H9 (cell line): ENCODE measurements at regions not wholly inside any gene's neighbourhood (a gene's known extent, or its start where the extent isn't known, plus 50 kb on each side); places are given as distances from the start of the nearest gene placed in this dataset.

Source experiments
- DNase-seq: peaks from one replicate; pipeline ENCODE4 v3.0.0-alpha.2; 2017
- H2AFZ ChIP-seq: one replicate; pipeline ENCODE4 v1.6.1; 2013; ENCODE audit warnings: mild to moderate bottlenecking, low read length, control low read depth, moderate library complexity
- H2AK5ac ChIP-seq: 2 replicates; pipeline ENCODE4 v1.6.1; 2013; ENCODE audit warnings: low read length, control low read depth, mixed read lengths; ENCODE audit not compliant: insufficient read length
- H2BK120ac ChIP-seq: one replicate; pipeline ENCODE4 v1.6.1; 2013; ENCODE audit warnings: low read depth, mild to moderate bottlenecking, low read length, control low read depth, inconsistent platforms; ENCODE audit not compliant: poor library complexity, severe bottlenecking
- H2BK12ac ChIP-seq: 2 replicates; pipeline ENCODE4 v1.6.1; 2013; ENCODE audit warnings: low read length, control low read depth, mixed read lengths, low read depth; ENCODE audit not compliant: insufficient read length
- H2BK15ac ChIP-seq: 2 replicates; pipeline ENCODE4 v1.6.1; 2013; ENCODE audit warnings: low read depth, low read length, control low read depth
- H2BK20ac ChIP-seq: one replicate; pipeline ENCODE4 v1.6.1; 2013; ENCODE audit warnings: low read depth, mild to moderate bottlenecking, low read length, control low read depth, inconsistent platforms; ENCODE audit not compliant: poor library complexity, severe bottlenecking
- H2BK5ac ChIP-seq: 2 replicates; pipeline ENCODE4 v1.6.1; 2013; ENCODE audit warnings: low read length, control low read depth, mixed read lengths; ENCODE audit not compliant: insufficient read length
- H3K14ac ChIP-seq: 2 replicates; pipeline ENCODE4 v1.6.1; 2013; ENCODE audit warnings: low read length, control low read depth; ENCODE audit not compliant: insufficient read depth
- H3K18ac ChIP-seq: 2 replicates; pipeline ENCODE4 v1.6.1; 2013; ENCODE audit warnings: low read depth, mild to moderate bottlenecking, mixed read lengths, low read length, control low read depth; ENCODE audit not compliant: insufficient read length
- H3K23ac ChIP-seq: 2 replicates; pipeline ENCODE4 v1.6.1; 2013; ENCODE audit warnings: low read length, control low read depth, mixed read lengths, low read depth; ENCODE audit not compliant: insufficient read length
- H3K23me2 ChIP-seq: 2 replicates; pipeline ENCODE4 v1.6.1; 2013; ENCODE audit warnings: low read depth, mild to moderate bottlenecking, mixed read lengths, low read length, control low read depth; ENCODE audit not compliant: insufficient read length, poor library complexity, severe bottlenecking
- H3K27ac ChIP-seq: 2 replicates; pipeline ENCODE4 v1.5.1; 2013; ENCODE audit warnings: low read length, control low read depth, mixed read lengths, low read depth; ENCODE audit not compliant: insufficient read length
- H3K27me3 ChIP-seq: 2 replicates; pipeline ENCODE4 v1.6.1; 2013; ENCODE audit warnings: low read length, control low read depth, inconsistent platforms; ENCODE audit not compliant: insufficient read depth
- H3K4ac ChIP-seq: 2 replicates; pipeline ENCODE4 v1.6.1; 2013; ENCODE audit warnings: low read depth, mild to moderate bottlenecking, control low read depth, inconsistent platforms, low read length, moderate library complexity
- H3K4me1 ChIP-seq: 2 replicates; pipeline ENCODE4 v1.6.1; 2013; ENCODE audit warnings: low read length, control low read depth, inconsistent platforms; ENCODE audit not compliant: insufficient read depth
- H3K4me2 ChIP-seq: 2 replicates; pipeline ENCODE4 v1.6.1; 2013; ENCODE audit warnings: low read length, control low read depth, mixed read lengths; ENCODE audit not compliant: insufficient read length, insufficient read depth
- H3K56ac ChIP-seq: 2 replicates; pipeline ENCODE4 v1.6.1; 2013; ENCODE audit warnings: low read depth, mild to moderate bottlenecking, mixed read lengths, low read length, control low read depth; ENCODE audit not compliant: insufficient read length
- H3K79me1 ChIP-seq: 2 replicates; pipeline ENCODE4 v1.6.1; 2013; ENCODE audit warnings: low read depth, mild to moderate bottlenecking, moderate library complexity, low read length, control low read depth, inconsistent platforms; ENCODE audit not compliant: insufficient read depth, poor library complexity, severe bottlenecking
- H3K79me2 ChIP-seq: 2 replicates; pipeline ENCODE4 v1.6.1; 2013; ENCODE audit warnings: low read length, control low read depth, inconsistent platforms; ENCODE audit not compliant: insufficient read depth
- H3K9ac ChIP-seq: 2 replicates; pipeline ENCODE4 v1.6.1; 2013; ENCODE audit warnings: low read length, control low read depth, mixed read lengths; ENCODE audit not compliant: insufficient read length; ENCODE audit errors: extremely low read depth
- H3K9me3 ChIP-seq: one replicate; pipeline ENCODE4 v1.6.1; 2013; ENCODE audit warnings: low read depth, low read length, inconsistent platforms; ENCODE audit not compliant: control insufficient read depth
- H3T11ph ChIP-seq: one replicate; pipeline ENCODE4 v1.6.1; 2013; ENCODE audit warnings: mild to moderate bottlenecking, low read length, control low read depth, inconsistent platforms
- H4K20me1 ChIP-seq: one replicate; pipeline ENCODE4 v1.6.1; 2013; ENCODE audit not compliant: control insufficient read depth, insufficient read length, insufficient read depth
- H4K5ac ChIP-seq: 2 replicates; pipeline ENCODE4 v1.6.1; 2013; ENCODE audit warnings: low read depth, mild to moderate bottlenecking, mixed read lengths, low read length, control low read depth; ENCODE audit not compliant: insufficient read length
- H4K8ac ChIP-seq: replicated peaks from 2 replicates; pipeline ENCODE4 v1.6.1; 2013; ENCODE audit warnings: low read length, control low read depth, mixed read lengths, low read depth; ENCODE audit not compliant: insufficient read length
- H4K91ac ChIP-seq: 2 replicates; pipeline ENCODE4 v1.6.1; 2013; ENCODE audit warnings: low read depth, mild to moderate bottlenecking, moderate library complexity, mixed read lengths, low read length, control low read depth; ENCODE audit not compliant: insufficient read length
- H3K27ac Mint-ChIP-seq, 3 experiments: 2 replicates in 2 of 3; 3 replicates in 1 of 3; pipeline ENCODE4 v1.8.0; 2020 to 2021; ENCODE audit warnings: mixed read lengths in 3 of 3, mild to moderate bottlenecking in 1 of 3, moderate library complexity in 1 of 3
- H3K27me3 Mint-ChIP-seq: 2 replicates; pipeline ENCODE4 v1.8.0; 2021; ENCODE audit warnings: low read depth, mild to moderate bottlenecking, moderate library complexity, mixed read lengths
- H3K36me3 Mint-ChIP-seq, 3 experiments: 2 replicates in 2 of 3; 3 replicates in 1 of 3; pipeline ENCODE4 v1.8.0; 2020 to 2021; ENCODE audit warnings: low read depth in 3 of 3, mixed read lengths in 3 of 3; ENCODE audit not compliant: insufficient read depth in 1 of 3
- H3K4me1 Mint-ChIP-seq, 2 experiments: 2 replicates each; pipeline ENCODE4 v1.8.0; 2020; ENCODE audit warnings: mixed read lengths in 2 of 2
- H3K4me3 Mint-ChIP-seq, 2 experiments: 2 replicates in 1 of 2; 3 replicates in 1 of 2; pipeline ENCODE4 v1.8.0; 2020 to 2021; ENCODE audit warnings: mild to moderate bottlenecking in 2 of 2, mixed read lengths in 2 of 2, moderate library complexity in 1 of 2
- H3K9me3 Mint-ChIP-seq, 2 experiments: 2 replicates in 1 of 2; 3 replicates in 1 of 2; pipeline ENCODE4 v1.8.0; 2020; ENCODE audit warnings: mild to moderate bottlenecking in 2 of 2, mixed read lengths in 2 of 2, moderate library complexity in 1 of 2
- CTCF ChIP-seq: fragments of 200-600 bp; sonication (generic); conservative IDR thresholded peaks from 3 replicates; pipeline ENCODE4 v1.8.0; 2021; ENCODE audit warnings: antibody characterized with exemption, mild to moderate bottlenecking
- WGBS: extraction: QIAGEN DNeasy Blood & Tissue Kit; methylation state at CpG from one replicate; pipeline ENCODE4 v1.1.7; 2013; ENCODE audit warnings: missing lambda C conversion rate, low lambda C conversion rate, mixed read lengths; ENCODE audit not compliant: insufficient read length; ENCODE audit errors: extremely low coverage; 5-methylcytosine and 5-hydroxymethylcytosine counted together

- Mint-ChIP-seq H3K9me3 (peaks cover 12 to 16% of the 10 kb centered on the region in 2 experiments; a peak in 4 of 5 replicates), H3K36me3 (peaks cover 3 to 14% (median 6%) of the 10 kb centered on the region in 3 experiments; a peak in 5 of 7 replicates), H3K4me1 (no peaks in the 10 kb centered on the region; a peak in 1 of 4 replicates), H3K27ac (no peak overlapping the region), H3K4me3 (no peak overlapping the region), H3K27me3 (no peaks in the 10 kb centered on the region; the same call in 1 of the 2 replicates)
- WGBS: no CpG with 5 or more reads among the region's 17 CpGs
- Histone ChIP-seq H3K9me3 (no peaks in the 10 kb centered on the region), H3K4me1 (no peaks in the 10 kb centered on the region), H3K79me2 (no peaks in the 10 kb centered on the region), H4K5ac (no peak overlapping the region), H3K27ac (no peak overlapping the region), H3K4me2 (no peak overlapping the region), H2BK15ac (no peak overlapping the region), H3K18ac (no peak overlapping the region), H3K56ac (no peak overlapping the region), H2BK5ac (no peak overlapping the region), H3K9ac (no peak overlapping the region), H3K27me3 (no peaks in the 10 kb centered on the region), H3K79me1 (no peaks in the 10 kb centered on the region), H4K8ac (no peak overlapping the region), H3K4ac (no peak overlapping the region), H4K91ac (no peak overlapping the region), H2BK120ac (no peak overlapping the region), H3K23me2 (no peaks in the 10 kb centered on the region), H3K14ac (no peak overlapping the region), H3T11ph (no peak overlapping the region), H2BK20ac (no peak overlapping the region), H3K23ac (no peak overlapping the region), H4K20me1 (no peaks in the 10 kb centered on the region), H2AK5ac (no peak overlapping the region), H2AFZ (no peak overlapping the region), H2BK12ac (no peak overlapping the region)
- no peak for TF ChIP-seq CTCF
- DNase-seq: no peak
Observed at GRCh38 chr18:8516371-8517250, 92.6 kb upstream of the RAB12 start.
